Testis (tissue), 2 donors: ENCODE measurements at regions not wholly inside any gene's neighbourhood (a gene's known extent, or its start where the extent isn't known, plus 50 kb on each side); places are given as distances from the start of the nearest gene placed in this dataset.
A peak's percentile ranks its signal among the peaks of the same experiment; 100 is the strongest.

ENCODE experiments used
- DNase-seq: peaks from one replicate; pipeline ENCODE4 v3.0.0-alpha.2; 2019
- H3K27ac ChIP-seq, 2 donors: fragments of 200-600 bp; sonication (generic); one replicate each; pipeline ENCODE4 v1.5.1; 2019
- H3K27me3 ChIP-seq: fragments of 200-600 bp; sonication (generic); one replicate; pipeline ENCODE4 v1.5.1; 2019
- H3K36me3 ChIP-seq: fragments of 200-600 bp; sonication (generic); one replicate; pipeline ENCODE4 v1.5.1; 2017; ENCODE audit warnings: low read depth; ENCODE audit errors: missing control alignments
- H3K4me1 ChIP-seq: fragments of 200-600 bp; sonication (generic); one replicate; pipeline ENCODE4 v1.5.1; 2019
- H3K4me3 ChIP-seq, 2 donors: fragments of 200-600 bp; sonication (generic); one replicate each; pipeline ENCODE4 v1.5.1; 2017 to 2019
- H3K9me3 ChIP-seq: fragments of 200-600 bp; sonication (generic); one replicate; pipeline ENCODE4 v1.5.1; 2017
- CTCF ChIP-seq, 3 experiments: fragments of 450-650 bp in 2 of 3; fragments of 200-600 bp in 1 of 3; sonication (generic) in 1 of 3; IDR thresholded peaks; one replicate each; pipeline ENCODE4 v1.5.1; 2016 to 2019; ENCODE audit warnings: antibody characterized with exemption in 3 of 3, mild to moderate bottlenecking in 2 of 3, moderate library complexity in 1 of 3
- POLR2A ChIP-seq: fragments of 450-650 bp; IDR thresholded peaks from one replicate; pipeline ENCODE4 v1.6.1; 2017; ENCODE audit warnings: antibody characterized with exemption, mild to moderate bottlenecking, moderate library complexity
- WGBS, 2 donors: methylation state at CpG; one replicate each; pipeline ENCODE4 v1.1.5; 2018; 5-methylcytosine and 5-hydroxymethylcytosine counted together
- intact Hi-C: fragments of 100-400 bp; cut with DNase I; formaldehyde crosslinking; loops from one replicate; pipeline ENCODE4 v1.15.1; 2023; ENCODE audit warnings: low total_unique reads

GRCh38 chr22:49028111-49028510 is 799.6 kb downstream of the BRD1 start:
- no peak overlapping the region for H3K4me3 ChIP-seq
- TF ChIP-seq POLR2A: no peak
- no peak for TF ChIP-seq CTCF (IDR thresholded peaks at IDR 0.05)
- intact Hi-C loops: no loop called here
- H3K27me3 ChIP-seq: no peaks in the 10 kb centered on the region
- H3K4me1 ChIP-seq: no peaks in the 10 kb centered on the region
- no peak for DNase-seq
- no peaks in the 10 kb centered on the region for H3K36me3 ChIP-seq
- WGBS, 2 donors: 93 to 99% methylated on average over 7 of the region's 7 CpGs
- H3K27ac ChIP-seq: no peak overlapping the region
- no peaks in the 10 kb centered on the region for H3K9me3 ChIP-seq

- Histone ChIP-seq H3K4me1 (no peaks in the 10 kb centered on the region), H3K27me3 (no peaks in the 10 kb centered on the region), H3K27ac (no peak overlapping the region), H3K9me3 (no peaks in the 10 kb centered on the region), H3K4me3 (no peak overlapping the region), H3K36me3 (no peaks in the 10 kb centered on the region)
- WGBS, 2 donors: 71 to 82% methylated on average over 9 of the region's 9 CpGs
- DNase-seq: no peak
- intact Hi-C loops: no loop called here
- no peak for TF ChIP-seq POLR2A
- TF ChIP-seq CTCF (IDR thresholded peaks at IDR 0.05): no peak
Observed at GRCh38 chr22:49027368-49027670, 800.4 kb downstream of the BRD1 start.

GRCh38 chr22:49026494-49027367 is 800.9 kb downstream of the BRD1 start:
- intact Hi-C loops: no loop called here
- TF ChIP-seq CTCF (IDR thresholded peaks at IDR 0.05) (peak in 1 of 3 experiments; percentile 11), POLR2A (no peak)
- Histone ChIP-seq H3K9me3 (no peaks in the 10 kb centered on the region), H3K36me3 (no peaks in the 10 kb centered on the region), H3K27me3 (no peaks in the 10 kb centered on the region), H3K27ac (no peak overlapping the region), H3K4me1 (no peaks in the 10 kb centered on the region), H3K4me3 (no peak overlapping the region)
- WGBS, 2 donors: 74 to 88% methylated on average over 10 to 12 of the region's 12 CpGs
- DNase-seq: peak; percentile 62

- intact Hi-C loops: no loop called here
- Histone ChIP-seq H3K27ac (no peak overlapping the region), H3K4me1 (no peaks in the 10 kb centered on the region), H3K9me3 (no peaks in the 10 kb centered on the region), H3K4me3 (no peak overlapping the region), H3K36me3 (no peaks in the 10 kb centered on the region), H3K27me3 (no peaks in the 10 kb centered on the region)
- 89 to 93% methylated on average over 16 to 17 of the region's 17 CpGs for WGBS, 2 donors
- no peak for DNase-seq
- TF ChIP-seq CTCF (IDR thresholded peaks at IDR 0.05) (no peak), POLR2A (no peak)
Observed at GRCh38 chr22:49025791-49026493, 801.7 kb downstream of the BRD1 start.
